Activated CD4-positive, CD25-positive, alpha-beta regulatory T cell (primary cell): ENCODE measurements at regions not wholly inside any gene's neighbourhood (a gene's known extent, or its start where the extent isn't known, plus 50 kb on each side); places are given as distances from the start of the nearest gene placed in this dataset.

Experiments
- DNase-seq, 4 experiments: peaks; one replicate each; lab custom pipeline; 2025; lab: John Stamatoyannopoulos, UW

DNA sequence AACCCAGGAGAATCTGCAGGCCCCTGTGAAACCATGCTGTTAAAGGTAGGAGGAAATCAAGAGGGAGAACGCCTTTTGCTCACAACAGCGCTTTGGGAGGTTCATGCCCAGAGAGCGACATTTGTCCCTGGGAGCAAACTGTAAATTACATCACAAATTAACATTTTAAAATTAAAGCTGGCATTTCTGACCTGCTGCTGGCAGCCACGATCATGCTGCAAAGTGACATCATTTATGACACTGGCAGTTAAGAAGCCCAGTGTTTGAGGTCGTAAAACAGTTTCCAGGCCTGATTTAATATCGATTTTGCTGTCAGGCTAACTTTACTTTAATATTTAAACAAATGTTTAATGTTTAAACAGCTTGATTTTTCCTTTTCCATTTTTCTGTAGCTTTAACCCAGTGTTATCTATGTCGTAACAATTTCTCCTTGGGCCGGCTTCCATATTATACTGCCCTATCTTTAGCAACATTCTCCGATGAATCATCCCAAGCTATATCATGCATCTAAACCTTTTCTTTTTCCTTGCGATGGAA is 86.5 kb upstream of the NPVF start:
- no peak for DNase-seq

- DNase-seq = no peak
Measured at GRCh38 chr7:25316366-25316765, 88.1 kb upstream of the NPVF start.

- DNase-seq = no peak
Measured at GRCh38 chr7:25318047-25318446, 89.8 kb upstream of the NPVF start.

GRCh38 chr7:25319707-25320106 is 91.4 kb upstream of the NPVF start:
- no peak for DNase-seq

DNA sequence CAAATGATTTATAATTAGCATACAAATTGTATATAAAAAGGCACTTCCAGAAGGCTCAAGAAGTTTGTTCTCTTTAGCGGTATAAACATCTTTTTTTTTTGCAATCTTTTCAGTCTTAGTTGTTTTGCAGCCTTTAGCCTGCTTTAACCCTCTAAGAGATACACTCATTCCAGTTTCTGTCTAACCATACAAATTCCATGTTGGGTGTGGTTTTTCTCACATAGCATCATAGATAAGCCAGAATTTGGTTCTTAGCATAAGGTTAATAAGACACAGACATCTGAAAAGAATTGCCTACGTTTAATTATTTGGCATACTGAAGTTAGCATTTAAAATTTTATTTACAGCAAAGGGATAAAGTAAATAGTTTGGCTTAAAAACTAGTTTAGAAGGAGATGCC is 92.5 kb upstream of the NPVF start:
- no peak for DNase-seq

GRCh38 chr7:25321424-25321823 is 93.1 kb upstream of the NPVF start:
- DNase-seq = no peak

GRCh38 chr7:25322473-25322872 is 94.2 kb upstream of the NPVF start:
- DNase-seq = no peak

- DNase-seq = no peak
Measured at GRCh38 chr7:25325186-25325757, 97.0 kb upstream of the NPVF start.

DNA sequence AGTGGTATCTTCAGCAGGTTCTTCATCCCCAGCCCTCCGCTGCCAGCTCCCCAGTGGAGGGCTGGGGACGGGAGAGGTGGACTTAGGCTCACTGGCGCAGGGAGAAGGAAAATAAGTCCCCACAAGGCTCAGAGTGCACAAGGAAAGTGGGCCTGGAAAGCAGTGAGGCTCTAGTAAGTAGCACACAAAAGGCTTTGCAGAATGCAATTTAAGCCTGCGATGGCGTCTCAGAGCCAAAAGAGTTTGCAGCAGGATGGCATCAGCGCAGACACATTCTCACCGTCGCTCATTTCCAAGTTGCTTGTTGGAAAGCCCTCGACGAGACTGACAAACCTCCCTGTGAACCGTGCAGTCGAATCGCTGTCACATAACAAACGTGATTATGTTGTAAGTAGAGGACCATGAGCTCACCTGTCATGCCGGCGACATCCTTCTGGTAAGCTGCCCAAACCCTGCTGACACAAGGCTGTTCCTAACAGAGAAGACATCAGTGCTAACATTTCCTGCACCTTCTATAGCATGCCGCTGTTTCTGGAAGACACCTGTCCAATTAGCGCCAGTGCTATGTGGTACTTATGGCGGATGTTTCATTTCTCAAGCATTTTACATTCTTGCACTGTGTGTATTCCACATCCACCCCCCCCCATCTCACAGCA is 98.3 kb upstream of the NPVF start:
- DNase-seq = no peak

DNA sequence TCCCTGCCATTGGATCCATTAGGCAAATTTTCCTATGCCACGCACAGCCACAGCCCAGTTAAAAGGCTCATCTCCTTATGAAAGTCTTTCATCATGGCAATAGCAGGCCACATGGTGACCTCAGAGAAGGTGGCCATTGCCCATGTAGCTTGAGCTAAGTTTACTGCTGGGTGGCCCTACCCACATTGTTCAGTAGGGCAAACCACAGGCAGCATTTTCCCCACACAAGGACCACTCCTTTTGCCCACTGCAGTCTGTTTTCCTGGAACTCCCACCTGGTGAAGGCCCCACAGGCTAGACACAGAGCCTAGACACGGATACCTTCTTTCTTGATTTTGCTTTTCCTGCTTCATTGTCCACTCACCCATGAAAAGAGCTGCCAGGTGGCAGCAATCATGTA is 101.5 kb upstream of the NPVF start:
- no peak for DNase-seq

- DNase-seq = no peak
Measured at GRCh38 chr7:25333296-25333928, 105.1 kb upstream of the NPVF start.

- no peak for DNase-seq
Measured at GRCh38 chr7:25347360-25348066, 119.2 kb upstream of the NPVF start.

DNA sequence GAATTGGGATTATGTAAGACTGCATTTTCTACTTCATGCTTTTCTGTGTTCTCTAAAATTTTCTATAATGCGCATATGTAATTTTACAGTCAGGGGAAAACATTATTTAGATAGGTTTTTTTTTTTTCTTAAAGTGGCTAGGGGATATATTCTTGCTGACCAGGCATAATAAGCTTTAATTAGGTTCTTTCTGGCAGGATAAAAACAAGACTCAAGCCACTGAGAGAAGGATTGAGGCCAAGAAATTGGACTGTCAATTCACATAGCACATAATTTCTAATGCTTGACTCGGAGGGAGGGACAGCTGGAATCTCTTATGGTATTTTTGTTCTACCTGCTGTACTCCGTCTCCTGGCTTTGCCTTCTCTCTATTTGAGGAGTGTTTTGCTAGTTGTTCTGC is 119.8 kb upstream of the NPVF start:
- no peak for DNase-seq

DNA sequence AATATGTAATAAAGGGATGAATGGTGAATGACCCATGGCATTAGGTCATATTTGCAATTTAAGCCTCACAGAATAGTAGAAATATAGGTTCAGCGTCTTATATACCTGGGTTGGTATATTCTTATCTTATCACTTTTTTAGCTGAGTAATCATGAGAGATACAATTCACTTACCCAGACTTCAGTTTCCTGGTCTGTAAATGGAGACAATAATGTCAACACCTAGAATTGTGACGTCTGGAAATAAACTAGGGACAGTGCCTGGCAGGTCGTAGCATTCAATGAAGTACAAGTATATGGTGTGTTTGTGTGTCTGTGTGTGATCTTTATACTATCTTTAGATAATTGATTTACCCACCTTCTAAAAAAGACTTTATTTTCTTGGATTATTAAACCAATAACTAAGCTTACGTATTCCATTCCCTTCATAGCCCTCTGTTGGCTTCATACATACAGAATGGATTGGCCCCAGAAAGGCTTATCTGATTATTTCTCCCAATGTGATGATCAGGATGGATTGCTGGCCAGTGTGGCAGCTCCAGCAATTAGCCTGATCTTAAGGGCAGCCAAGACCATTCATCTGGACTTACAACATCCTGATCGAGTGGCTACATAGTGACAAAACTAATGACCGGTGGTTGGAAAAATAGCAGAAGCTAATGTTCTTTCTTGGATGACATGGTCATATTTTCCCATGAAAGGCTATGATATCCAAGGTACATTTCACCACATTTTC is 121.2 kb upstream of the NPVF start:
- DNase-seq = no peak

GRCh38 chr7:25350041-25350440 is 121.8 kb upstream of the NPVF start:
- DNase-seq = no peak

DNA sequence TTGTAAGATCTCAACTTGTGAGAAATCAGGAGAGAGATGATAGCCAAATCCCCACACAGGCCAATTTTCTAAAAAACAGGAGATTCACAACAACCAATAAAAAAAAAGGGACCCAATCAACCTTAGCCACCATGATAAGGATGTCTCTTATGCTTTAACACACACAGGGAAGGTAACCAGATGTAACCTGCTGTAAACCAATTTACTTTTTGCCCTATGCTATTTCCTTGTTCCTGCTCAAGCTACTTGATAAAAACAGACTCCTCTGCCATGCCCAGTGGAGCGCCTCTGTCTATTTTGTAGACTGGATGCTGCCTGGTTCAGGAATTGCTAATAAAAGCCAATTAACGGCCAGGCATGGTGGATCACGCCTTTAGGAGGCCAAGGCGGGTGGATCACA is 123.5 kb upstream of the NPVF start:
- no peak for DNase-seq

- no peak for DNase-seq
Measured at GRCh38 chr7:25353196-25353595, 124.9 kb upstream of the NPVF start.

- DNase-seq = no peak
Measured at GRCh38 chr7:25353732-25354131, 125.4 kb upstream of the NPVF start.

DNA sequence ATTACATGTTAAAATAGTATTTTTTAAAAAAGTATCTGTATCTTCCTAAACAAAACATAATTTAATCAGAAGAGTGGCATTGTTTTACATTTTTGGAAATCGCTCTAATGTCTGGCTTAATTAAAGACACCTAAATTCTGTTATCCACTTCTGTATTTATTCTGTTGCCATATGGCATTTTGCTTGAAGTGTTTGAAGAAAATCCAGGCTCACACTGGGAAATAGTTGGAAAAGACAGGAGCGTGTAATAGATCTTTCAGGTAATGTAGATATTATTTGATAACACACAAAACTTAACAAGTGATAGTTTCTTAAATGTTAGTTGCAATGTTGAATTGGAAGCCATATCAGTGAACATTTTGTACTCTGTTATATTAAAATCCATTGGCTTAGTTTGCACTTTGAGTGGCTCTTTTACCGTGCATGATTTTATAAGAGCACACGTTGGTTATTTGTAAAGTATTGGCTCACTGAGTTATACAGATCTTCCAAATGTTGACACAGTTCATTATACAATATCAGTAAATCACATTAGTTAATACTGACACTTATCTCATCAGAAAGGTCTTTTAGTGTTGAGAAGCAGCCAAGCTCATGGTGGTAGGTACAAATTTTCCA is 128.4 kb upstream of the NPVF start:
- DNase-seq = no peak

DNA sequence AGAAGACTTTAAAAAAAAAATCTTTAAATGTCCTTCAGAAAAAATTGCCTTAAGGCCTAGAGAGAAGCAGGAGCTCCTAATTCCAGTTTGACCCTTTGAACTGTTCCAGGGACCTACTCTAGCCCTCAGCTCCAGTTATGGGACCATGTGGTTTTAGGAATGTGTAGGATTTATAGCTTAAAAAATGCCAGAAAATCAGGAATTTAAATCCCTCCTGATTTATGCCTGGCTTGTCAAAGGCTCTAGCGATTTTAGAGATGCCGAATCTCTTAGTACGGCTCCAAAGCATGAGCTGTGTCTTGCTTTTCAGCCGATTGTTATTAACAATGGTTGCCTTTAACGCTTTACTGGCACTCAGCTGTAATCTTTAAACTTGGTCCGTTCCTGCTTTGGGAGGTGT is 130.6 kb upstream of the NPVF start:
- DNase-seq = no peak

DNA sequence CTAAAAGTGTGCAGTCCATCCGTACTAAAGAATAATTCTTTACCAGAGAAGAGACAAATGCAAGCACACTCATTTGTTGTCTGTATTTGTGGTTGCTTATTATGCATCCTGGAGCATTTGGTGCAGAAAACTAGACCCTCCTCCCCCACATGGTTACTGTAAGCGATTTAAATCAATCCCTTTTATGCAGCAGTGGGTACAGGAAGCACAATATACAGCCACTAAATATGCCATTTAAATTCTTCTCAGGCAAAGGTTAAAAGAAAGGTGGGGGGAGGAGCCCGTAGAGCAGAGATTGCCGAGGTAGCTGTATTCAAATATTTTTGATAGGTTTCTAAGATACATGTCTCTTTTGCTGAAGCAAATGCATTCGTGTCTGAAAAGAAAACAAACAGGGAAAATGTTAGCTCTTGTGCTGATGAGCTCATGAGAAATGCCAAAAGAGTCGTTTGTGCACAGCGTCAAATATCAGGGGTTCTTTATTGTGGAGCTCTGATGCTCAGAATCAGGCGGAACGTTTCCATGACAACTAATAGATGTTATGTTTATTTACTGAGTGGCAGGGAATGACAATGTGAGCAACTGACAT is 131.3 kb upstream of the NPVF start:
- DNase-seq = no peak
